ENCODE measurements at regions not wholly inside any gene's neighbourhood (a gene's known extent, or its start where the extent isn't known, plus 50 kb on each side); places are given as distances from the start of the nearest gene placed in this dataset.

DNA sequence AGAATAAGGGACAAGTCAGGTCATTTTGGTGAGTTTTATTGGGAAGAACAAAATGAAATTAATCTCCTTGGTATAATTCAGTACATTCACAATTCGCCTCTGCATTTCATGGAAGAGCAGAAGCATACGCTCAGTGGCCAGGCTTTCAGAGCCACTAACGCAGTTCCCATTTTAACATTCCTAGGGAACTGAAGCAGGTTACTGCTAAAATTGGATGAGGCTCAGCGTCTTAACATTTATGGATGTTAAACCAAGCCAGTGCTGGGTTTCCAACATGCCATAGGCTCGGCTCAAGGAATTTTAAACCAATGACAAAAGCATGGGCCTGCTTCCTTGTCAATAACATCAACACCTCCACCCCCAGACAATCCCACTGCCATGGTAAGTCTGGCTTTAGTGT, 172.7 kb upstream of the PRICKLE2 start:
- intact Hi-C loops (cut with micrococcal nuclease; ENCODE audit: unreplicated experiment) (no loop called here), in situ Hi-C loops (cut with HindIII; ENCODE audit: extremely low pct_ligation_motif_present, low pct_unique_long_range_greater_than_20kb) (loop anchor here (5.0 kb wide), 1 partner anchor 366 kb away; no protein-coding TSS in a partner anchor)
- WGBS (ENCODE audit: low lambda C conversion rate): 36% methylated on average over 5 of the region's 5 CpGs
- no peaks in the 10 kb centered on the region for H3K9me3 ChIP-seq (ENCODE audit: low read length)
- no peaks in the 10 kb centered on the region for H3K79me2 ChIP-seq (ENCODE audit: insufficient read depth, low read length)
- FAIRE-seq: no peak
- H3K36me3 ChIP-seq (replicated peaks in 1 of 2; ENCODE audit: control insufficient read depth in 1 of 2, insufficient read depth in 2 of 2, low read length in 2 of 2): no peaks in the 10 kb centered on the region
- H3K9ac ChIP-seq (ENCODE audit: insufficient read depth, low read depth, low read length): no peak overlapping the region
- ChIA-PET CTCF (ENCODE audit: low intra/inter-chr PET ratio, low total read pairs) (interaction anchor here (2.2 kb wide), 1 partner anchor 368 kb away, joined by 18 read pairs; no protein-coding TSS in a partner anchor), POLR2A (no interaction called here)
- H4K20me1 ChIP-seq (ENCODE audit: insufficient read depth, low read length): no peaks in the 10 kb centered on the region
- DNase-seq (ENCODE audit: low spot score): no peak
- TF ChIP-seq NONO (IDR thresholded peaks at IDR 0.05): no peak
- TF ChIP-seq NONO (CRISPR knock-in tag; conservative IDR thresholded peaks at IDR 0.05): no peak
- no peak for TF ChIP-seq ZUFSP (CRISPR knock-in tag; IDR thresholded peaks at IDR 0.05; ENCODE audit: borderline replicate concordance)
- no peak for TF ChIP-seq ARID3A (IDR thresholded peaks at IDR 0.05; ENCODE audit: low read depth, low read length)
- TF ChIP-seq ZNF709 (CRISPR knock-in tag; IDR thresholded peaks at IDR 0.05): no peak
- TF ChIP-seq ZNF775 (CRISPR knock-in tag; IDR thresholded peaks at IDR 0.05; ENCODE audit: borderline replicate concordance): no peak
- TF ChIP-seq ZNF687 (CRISPR knock-in tag; IDR thresholded peaks at IDR 0.05): no peak
- H2AFZ ChIP-seq (ENCODE audit: low read length): no peak overlapping the region
- no peak overlapping the region for H3K4me2 ChIP-seq (ENCODE audit: low read depth, low read length)
- no TSS peak for BruUV-seq (replicated peaks)
- no peak for ATAC-seq
- no peak overlapping the region for H3K4me3 ChIP-seq (replicated peaks in 1 of 3; ENCODE audit: insufficient read depth in 1 of 3, low read depth in 2 of 3, low read length in 3 of 3)
- peaks cover 0 to 3% of the 10 kb centered on the region in 2 experiments; a peak in 1 of 5 replicates for H3K27me3 ChIP-seq (ENCODE audit: control insufficient read depth in 1 of 2, insufficient read depth in 2 of 2, low read length in 2 of 2)
- H3K4me1 ChIP-seq (ENCODE audit: insufficient read depth, low read length): no peaks in the 10 kb centered on the region
- no peak overlapping the region for H3K27ac ChIP-seq (ENCODE audit: extremely low read length, insufficient read depth, low read length)

Data from HepG2 (cell line).